ENCODE measurements at regions not wholly inside any gene's neighbourhood (a gene's known extent, or its start where the extent isn't known, plus 50 kb on each side); places are given as distances from the start of the nearest gene placed in this dataset.
"Not testable (repeated sequence)": the region's sequence is repeated elsewhere in the genome, so short reads cannot be mapped to it uniquely, and the experiment has no call there.

GRCh38 chr5:177938767-177939166 is 57.3 kb downstream of the PROP1 start:
- H4K20me1 ChIP-seq (ENCODE audit: control insufficient read depth, insufficient read depth, insufficient read length); H4K8ac ChIP-seq (replicated peaks; ENCODE audit: insufficient read length, low read depth, low read length); H3K36me3 Mint-ChIP-seq (ENCODE audit: insufficient read depth in 1 of 3, low read depth in 3 of 3); H3K4me1 ChIP-seq (ENCODE audit: insufficient read depth, low read length); H3K56ac ChIP-seq (ENCODE audit: insufficient read length, low read depth, low read length); H4K5ac ChIP-seq (ENCODE audit: insufficient read length, low read depth, low read length); H2AK5ac ChIP-seq (ENCODE audit: insufficient read length, low read length); H2BK20ac ChIP-seq (ENCODE audit: low read depth, low read length, poor library complexity, severe bottlenecking); H3K9me3 ChIP-seq (ENCODE audit: control insufficient read depth, low read depth, low read length); H3K9me3 Mint-ChIP-seq; H2BK12ac ChIP-seq (ENCODE audit: insufficient read length, low read depth, low read length); H4K91ac ChIP-seq (ENCODE audit: insufficient read length, low read depth, low read length); H2AFZ ChIP-seq (ENCODE audit: low read length); H3K23me2 ChIP-seq (ENCODE audit: insufficient read length, low read depth, low read length, poor library complexity, severe bottlenecking); H3K18ac ChIP-seq (ENCODE audit: insufficient read length, low read depth, low read length); H3K79me1 ChIP-seq (ENCODE audit: insufficient read depth, low read depth, low read length, poor library complexity, severe bottlenecking); H3K79me2 ChIP-seq (ENCODE audit: insufficient read depth, low read length); H3K27ac ChIP-seq (ENCODE audit: insufficient read length, low read depth, low read length); H2BK120ac ChIP-seq (ENCODE audit: low read depth, low read length, poor library complexity, severe bottlenecking); H3K9ac ChIP-seq (ENCODE audit: extremely low read depth, insufficient read length, low read length); H2BK5ac ChIP-seq (ENCODE audit: insufficient read length, low read length); H3K27me3 ChIP-seq (ENCODE audit: insufficient read depth, low read length); DNase-seq; H3K14ac ChIP-seq (ENCODE audit: insufficient read depth, low read length); H3T11ph ChIP-seq (ENCODE audit: low read length); H3K4ac ChIP-seq (ENCODE audit: low read depth, low read length); H3K27ac Mint-ChIP-seq; H3K23ac ChIP-seq (ENCODE audit: insufficient read length, low read depth, low read length); H2BK15ac ChIP-seq (ENCODE audit: low read depth, low read length); H3K27me3 Mint-ChIP-seq (ENCODE audit: low read depth): not testable (repeated sequence)
- peak overlapping the region; percentile 65 to 75; a peak in 3 of 5 replicates for H3K4me3 Mint-ChIP-seq
- peak overlapping the region; percentile 27 for H3K4me2 ChIP-seq (ENCODE audit: insufficient read depth, insufficient read length, low read length)
- peaks cover 8 to 14% of the 10 kb centered on the region in 2 experiments for H3K4me1 Mint-ChIP-seq
- WGBS (ENCODE audit: extremely low coverage, insufficient read length, low lambda C conversion rate) = no CpG with 5 or more reads among the region's 7 CpGs
